ENCODE measurements at regions not wholly inside any gene's neighbourhood (a gene's known extent, or its start where the extent isn't known, plus 50 kb on each side); places are given as distances from the start of the nearest gene placed in this dataset.
"Not testable (repeated sequence)": the region's sequence is repeated elsewhere in the genome, so short reads cannot be mapped to it uniquely, and the experiment has no call there.

- TF ChIP-seq CTCF (IDR thresholded peaks at IDR 0.05; ENCODE audit: insufficient read depth, low read length, poor library complexity, severe bottlenecking); EZH2phosphoT487 (conservative IDR thresholded peaks at IDR 0.05; ENCODE audit: low read length): not testable (repeated sequence)
Measured at GRCh38 chr12:34431509-34431908, 409.2 kb downstream of the ALG10 start.
